GM23248 (cell line): ENCODE measurements at regions not wholly inside any gene's neighbourhood (a gene's known extent, or its start where the extent isn't known, plus 50 kb on each side); places are given as distances from the start of the nearest gene placed in this dataset.

ENCODE experiments used
- EZH2 ChIP-seq: fragments of 200-600 bp; sonication (generic); IDR thresholded peaks from 2 replicates; pipeline ENCODE4 v1.6.1; 2018; ENCODE audit warnings: antibody characterized with exemption, mild to moderate bottlenecking; ENCODE audit not compliant: insufficient read depth, poor library complexity, severe bottlenecking
- EZH2phosphoT487 ChIP-seq: fragments of 200-600 bp; sonication (generic); IDR thresholded peaks from 2 replicates; pipeline ENCODE4 v1.6.1; 2018; ENCODE audit warnings: antibody characterized with exemption, moderate library complexity, mild to moderate bottlenecking, low read depth; ENCODE audit not compliant: insufficient read depth

GRCh38 chr6:16834242-16834641, 73.0 kb upstream of the ATXN1 start:
- TF ChIP-seq EZH2 (no peak), EZH2phosphoT487 (no peak)
